Endothelial cell of umbilical vein (primary cell): ENCODE measurements at regions not wholly inside any gene's neighbourhood (a gene's known extent, or its start where the extent isn't known, plus 50 kb on each side); places are given as distances from the start of the nearest gene placed in this dataset.

Experiments used
- CTCF ChIP-seq, 2 donors: IDR thresholded peaks; 1 replicate in 1 of 2; 2 replicates in 1 of 2; pipeline ENCODE4 v1.5.1; 2011; ENCODE audit warnings: low read length in 2 of 2, mild to moderate bottlenecking in 2 of 2, moderate library complexity in 2 of 2, control low read depth in 1 of 2, inconsistent platforms in 1 of 2, low read depth in 1 of 2; ENCODE audit not compliant: insufficient read depth in 1 of 2; ENCODE audit errors: extremely low read depth in 1 of 2
- FOS ChIP-seq: IDR thresholded peaks from 2 replicates; pipeline ENCODE4 v1.6.1; 2011; ENCODE audit warnings: mild to moderate bottlenecking, low read length, moderate library complexity, borderline replicate concordance; ENCODE audit not compliant: insufficient read depth
- GATA2 ChIP-seq: IDR thresholded peaks from 2 replicates; pipeline ENCODE4 v1.7.0; 2011; ENCODE audit warnings: low read depth, mild to moderate bottlenecking, moderate library complexity, mixed read lengths, low read length; ENCODE audit not compliant: insufficient read length, insufficient read depth
- MYC ChIP-seq: IDR thresholded peaks from one replicate; pipeline ENCODE4 v1.6.1; 2011; ENCODE audit warnings: mild to moderate bottlenecking, low read depth, low read length
- POLR2A ChIP-seq: IDR thresholded peaks from 2 replicates; pipeline ENCODE4 v1.6.1; 2012; ENCODE audit warnings: low read depth, mild to moderate bottlenecking, control low read depth, low read length
- POLR2AphosphoS5 ChIP-seq: IDR thresholded peaks from 2 replicates; pipeline ENCODE4 v1.6.1; 2012; ENCODE audit warnings: low read depth, mild to moderate bottlenecking, control low read depth, low read length, moderate library complexity; ENCODE audit not compliant: insufficient read depth

DNA sequence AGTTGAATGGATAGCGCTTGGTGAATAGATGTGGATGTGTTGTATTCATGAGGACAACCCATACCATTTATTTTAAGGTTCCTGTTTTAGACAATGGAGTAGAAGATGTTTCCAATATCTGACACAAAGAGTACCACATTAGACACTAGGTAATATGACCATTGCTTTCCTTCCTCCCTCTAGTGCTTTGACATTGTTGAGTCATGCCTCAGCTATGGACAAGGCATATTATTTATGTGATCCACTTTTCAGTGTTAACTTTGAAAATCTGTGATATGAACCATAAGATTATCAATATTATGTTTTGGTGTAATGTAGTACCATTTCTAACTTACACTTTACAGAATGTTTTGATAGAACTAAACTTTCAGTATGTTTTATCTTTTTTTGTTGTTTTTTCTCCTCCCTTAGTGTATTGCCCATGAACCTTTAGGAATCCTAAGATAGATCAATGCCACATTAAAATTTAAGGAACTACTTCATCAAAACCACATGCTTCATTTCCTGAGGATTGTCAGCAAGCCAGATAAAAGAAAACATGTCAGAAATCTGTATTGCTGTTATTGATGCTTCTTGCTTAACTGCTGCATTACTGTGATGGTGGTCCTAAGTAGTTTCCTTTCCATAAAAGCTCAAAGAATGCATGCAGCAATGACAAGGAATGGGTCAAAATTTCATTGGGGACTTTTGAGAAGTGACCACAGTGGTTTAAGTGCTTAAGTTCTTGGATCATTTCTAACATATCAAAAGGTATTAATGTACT, 105.0 kb downstream of the PCDH7 start:
- no peak for TF ChIP-seq MYC
- TF ChIP-seq CTCF (IDR thresholded peaks at IDR 0.05; ENCODE audit: extremely low read depth in 1 of 2, insufficient read depth in 1 of 2, low read depth in 1 of 2, low read length in 2 of 2): no peak
- TF ChIP-seq GATA2: no peak
- TF ChIP-seq POLR2AphosphoS5: no peak
- TF ChIP-seq POLR2A: no peak
- TF ChIP-seq FOS: peak; percentile 55
